Activated T-cell treated with anti-CD3 and anti-CD28 coated beads for 24 hours (primary cell): ENCODE measurements at regions not wholly inside any gene's neighbourhood (a gene's known extent, or its start where the extent isn't known, plus 50 kb on each side); places are given as distances from the start of the nearest gene placed in this dataset.
"Not testable (repeated sequence)": the region's sequence is repeated elsewhere in the genome, so short reads cannot be mapped to it uniquely, and the experiment has no call there.

Experiments
- DNase-seq: peaks from one replicate; pipeline ENCODE4 v3.0.0-alpha.2; 2020; ENCODE audit warnings: low read depth

DNA sequence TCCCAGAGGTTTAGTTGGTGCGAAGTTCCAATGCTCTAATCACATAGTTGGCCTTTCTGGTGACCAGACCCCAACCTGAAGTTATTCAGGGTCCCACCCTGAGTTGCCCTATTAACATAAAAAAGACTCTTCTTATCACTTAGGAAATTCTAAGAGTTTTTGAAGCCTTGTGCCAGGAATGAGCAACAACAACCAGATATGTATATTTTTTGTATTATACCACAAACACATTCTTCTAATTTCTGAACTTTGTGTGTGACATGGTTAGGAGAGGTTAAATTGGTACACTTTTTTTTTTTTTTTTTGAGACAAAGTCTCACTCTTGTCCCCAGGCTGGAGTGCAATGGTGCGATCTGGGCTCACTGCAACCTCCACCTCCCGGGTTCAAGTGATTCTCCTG is 320.4 kb upstream of the PDE3A start:
- DNase-seq: no peak

DNA sequence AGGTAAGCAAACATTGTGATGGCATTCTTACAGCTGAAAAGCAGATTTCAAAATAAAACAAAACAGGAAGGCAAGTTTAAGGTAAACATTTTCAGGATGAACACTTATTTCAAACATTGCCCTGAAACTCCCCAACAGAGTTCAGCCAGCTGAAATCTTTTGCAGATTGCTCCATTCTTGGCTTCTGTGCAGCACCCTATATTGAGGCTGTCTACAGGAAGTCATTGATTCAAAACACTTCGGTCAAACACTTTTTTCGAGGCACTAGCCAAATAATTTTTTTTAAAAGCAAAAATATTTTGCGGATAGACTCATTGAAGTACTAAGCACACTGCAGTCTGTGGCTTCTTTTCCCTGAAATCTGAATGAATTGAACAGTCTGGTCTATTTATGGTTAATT is 318.1 kb upstream of the PDE3A start:
- DNase-seq: no peak

DNA sequence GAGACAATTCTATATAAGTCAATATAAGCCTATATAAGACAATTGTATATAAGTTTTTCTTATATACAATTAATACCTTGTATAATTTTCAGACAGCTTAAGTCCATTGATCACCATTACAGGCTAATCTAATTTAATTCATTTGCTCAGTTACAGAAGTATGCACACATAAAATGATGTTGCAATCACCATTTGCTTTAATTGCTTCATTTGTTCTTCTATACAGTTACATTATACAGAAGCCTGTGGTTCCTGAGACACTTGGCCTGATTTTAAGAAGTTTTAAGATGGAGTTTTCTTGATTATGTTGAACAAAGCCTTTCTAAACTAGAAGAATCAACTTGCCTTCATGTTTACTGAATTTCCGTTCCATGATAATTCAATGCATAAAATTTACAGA is 314.6 kb upstream of the PDE3A start:
- DNase-seq: no peak

DNA sequence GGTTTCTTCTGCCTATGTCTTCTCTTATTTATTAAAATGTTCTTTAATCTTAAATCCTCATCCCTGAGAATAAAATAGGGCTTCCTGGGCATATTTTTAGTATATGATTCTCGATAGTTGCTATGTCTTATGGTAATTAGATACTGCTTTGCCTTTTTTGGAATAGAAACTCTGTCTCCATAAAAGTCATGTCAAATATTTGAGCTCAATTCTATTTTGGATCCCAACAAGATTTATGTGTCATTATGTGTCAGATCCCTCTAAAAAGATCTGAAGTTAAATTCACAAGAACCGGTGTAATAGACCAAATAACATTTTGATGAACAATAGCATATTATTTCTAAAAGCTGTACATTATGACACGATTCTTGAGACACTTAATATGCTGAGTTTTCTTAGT is 312.5 kb upstream of the PDE3A start:
- DNase-seq: no peak

DNA sequence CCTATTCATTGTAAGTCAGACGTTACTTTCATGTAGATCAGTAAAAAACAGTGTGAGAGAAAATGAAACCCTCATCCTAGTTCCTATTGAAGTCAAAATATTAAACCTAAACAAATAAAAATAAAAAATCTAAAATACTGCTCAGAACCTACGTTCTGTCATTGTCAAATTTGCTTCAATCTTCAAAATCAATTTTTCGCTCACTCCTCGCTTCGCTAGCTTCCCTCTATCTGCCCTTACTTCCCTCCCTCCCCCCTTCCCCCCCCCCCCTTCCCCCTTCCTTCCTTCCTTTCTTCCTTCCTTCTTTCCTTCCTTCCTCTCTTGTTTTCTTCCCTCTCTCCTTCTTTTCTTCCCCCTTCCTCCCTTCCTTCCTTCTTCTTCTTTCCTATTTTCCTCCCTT is 310.9 kb upstream of the PDE3A start:
- DNase-seq: no peak

DNA sequence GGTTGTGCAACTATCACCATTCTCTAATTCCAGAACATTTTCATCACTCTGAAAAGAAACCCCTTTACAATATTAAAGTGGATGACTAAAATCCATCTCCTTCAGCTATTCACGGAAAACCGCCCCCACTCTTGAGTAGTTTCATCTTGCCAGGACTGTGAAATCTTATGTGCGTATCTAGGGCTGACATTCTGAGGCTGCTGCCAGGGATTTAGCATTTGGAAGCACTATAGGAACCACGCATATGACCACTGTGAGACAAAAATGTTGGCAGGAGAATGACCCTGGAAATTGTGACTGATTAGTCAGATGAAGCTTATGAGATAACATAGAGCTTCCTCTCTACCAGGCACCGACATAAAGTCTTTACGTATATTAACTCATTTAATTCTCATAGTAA is 305.2 kb upstream of the PDE3A start:
- no peak for DNase-seq

DNA sequence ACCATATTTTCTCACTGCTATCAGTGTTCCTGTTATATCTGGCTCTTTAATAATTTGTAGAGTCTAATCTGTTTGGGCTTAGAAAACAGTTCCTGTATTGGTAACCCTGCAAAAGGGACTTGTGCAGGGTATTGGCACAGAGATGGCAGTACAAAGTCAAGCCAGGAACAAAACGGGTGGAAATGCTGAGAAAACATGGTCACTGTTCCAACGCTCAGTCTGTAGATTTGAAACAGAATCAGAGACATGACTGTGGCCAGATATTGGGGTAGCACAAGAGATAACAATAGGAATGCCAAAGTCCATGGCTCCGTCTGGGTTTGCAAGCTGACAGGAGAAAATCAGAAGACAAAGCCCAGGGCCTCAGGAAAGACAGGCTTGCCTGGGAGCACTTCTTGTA is 290.7 kb upstream of the PDE3A start:
- DNase-seq: no peak

DNA sequence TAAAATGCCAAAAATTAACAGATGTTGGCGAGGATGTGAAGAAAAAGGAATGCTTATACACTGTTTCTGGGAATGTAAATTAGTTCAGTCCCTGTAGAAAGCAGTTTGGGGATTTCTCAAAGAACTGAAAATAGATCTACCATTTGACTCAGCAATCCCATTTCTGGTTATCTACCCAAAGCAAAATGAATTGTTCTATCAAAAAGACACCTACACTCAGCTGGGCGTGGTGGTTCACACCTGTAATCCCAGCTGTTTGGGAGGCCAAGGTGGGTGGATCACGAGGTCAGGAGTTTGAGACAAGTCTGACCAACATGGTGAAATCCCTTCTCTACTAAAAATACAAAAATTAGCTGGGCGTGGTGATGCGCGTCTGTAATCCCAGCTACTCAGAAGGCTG is 279.3 kb upstream of the PDE3A start:
- DNase-seq: no peak

DNA sequence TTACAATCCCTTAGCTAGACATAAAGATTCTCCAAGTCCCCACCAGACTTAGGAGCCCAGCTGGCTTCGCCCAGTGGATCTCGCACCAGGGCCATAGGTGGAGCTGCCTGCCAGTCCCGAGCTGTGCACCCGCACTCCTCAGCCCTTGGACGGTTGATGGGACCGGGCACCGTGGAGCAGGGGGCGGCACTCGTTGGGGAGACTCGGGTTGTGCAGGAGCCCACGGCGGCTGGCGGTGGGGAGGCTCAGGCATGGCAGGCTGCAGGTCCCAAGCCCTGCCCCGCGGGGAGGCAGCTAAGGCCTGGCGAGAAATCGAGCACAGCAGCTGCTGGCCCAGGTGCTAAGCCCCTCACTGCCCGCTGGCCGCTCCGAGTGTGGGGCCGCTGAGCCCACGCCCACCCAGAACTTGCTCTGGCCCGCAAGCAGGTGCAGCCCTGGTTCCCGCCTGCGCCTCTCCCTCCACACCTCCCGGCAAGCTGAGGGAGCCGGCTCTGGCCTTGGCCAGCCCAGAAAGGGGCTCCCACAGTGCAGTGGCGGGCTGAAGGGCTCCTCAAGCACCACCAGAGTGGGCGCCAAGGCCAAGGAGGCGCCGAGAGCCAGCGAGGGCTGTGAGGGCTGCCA is 275.0 kb upstream of the PDE3A start:
- DNase-seq: not testable (repeated sequence)

DNA sequence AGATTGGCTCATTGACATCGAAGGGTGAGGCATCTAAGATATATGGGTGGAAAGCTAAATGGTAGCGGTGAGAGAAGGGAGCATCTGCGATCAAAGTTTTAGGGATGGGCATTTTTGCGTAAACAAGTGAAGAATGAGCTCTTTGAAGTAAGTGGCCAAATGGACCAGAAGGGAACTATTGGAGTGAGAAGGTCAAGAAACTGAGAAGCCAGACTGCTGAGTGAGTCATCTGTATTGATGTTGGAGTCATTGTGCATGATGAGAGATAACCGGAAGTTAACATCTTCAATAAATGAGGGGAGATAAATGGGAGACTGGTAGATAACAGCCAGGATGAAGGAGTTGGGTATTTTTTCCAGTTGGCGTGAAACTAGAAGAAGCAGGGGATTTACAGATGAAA is 271.9 kb upstream of the PDE3A start:
- DNase-seq: no peak

DNA sequence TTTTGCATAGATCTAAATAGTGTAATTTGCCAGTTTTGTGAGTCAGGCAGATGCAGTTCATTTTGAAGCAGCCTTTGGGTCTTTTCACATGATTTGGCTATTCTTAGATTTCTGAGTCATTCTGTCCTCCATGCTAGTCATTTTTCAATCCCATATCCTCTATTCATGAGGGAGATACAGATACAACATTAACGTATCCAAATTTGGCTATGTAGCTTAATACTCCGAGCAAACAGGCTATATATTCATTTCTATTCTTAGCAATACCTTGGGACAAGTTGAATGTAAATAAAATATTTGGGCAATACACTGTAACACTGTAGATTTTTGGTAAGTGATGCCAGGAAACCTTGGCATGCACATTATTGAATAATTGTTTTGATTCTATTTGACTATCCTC is 270.7 kb upstream of the PDE3A start:
- DNase-seq: no peak

DNA sequence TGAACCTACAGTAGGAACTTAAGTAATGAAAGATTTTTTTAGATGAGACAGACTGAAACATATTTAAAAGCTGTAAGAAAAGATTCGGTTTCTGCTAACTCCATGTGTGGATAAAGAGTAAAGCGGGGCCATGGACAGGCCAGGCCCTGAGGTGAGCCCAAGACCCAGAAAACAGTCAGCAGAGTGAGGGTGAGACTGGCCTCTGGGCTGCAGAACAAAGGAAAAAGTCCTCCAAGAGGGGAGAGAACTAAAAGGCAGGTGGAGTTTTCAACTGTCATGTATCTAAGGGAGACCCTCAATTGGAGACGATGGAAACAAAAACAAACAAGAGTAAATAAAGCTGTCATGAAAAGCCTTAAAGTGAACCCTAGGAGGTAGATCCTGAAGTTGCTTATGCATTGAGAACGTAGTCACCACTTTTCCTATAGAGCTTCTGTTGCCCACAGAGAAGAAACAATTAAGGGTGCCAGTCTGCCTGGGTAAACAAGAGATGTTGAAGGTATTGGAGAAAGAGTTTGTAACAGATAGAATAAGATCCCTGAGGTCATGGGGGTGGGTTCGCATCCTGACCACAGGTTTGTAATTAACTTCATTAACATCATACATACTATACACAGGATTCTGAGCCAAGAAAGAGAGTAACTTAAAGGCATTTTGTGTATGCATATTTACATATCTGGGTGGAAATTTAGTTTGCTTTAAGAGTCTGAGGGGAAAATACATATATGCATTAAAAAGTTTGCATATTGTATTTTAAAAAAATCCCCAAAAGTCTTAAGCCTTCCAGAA is 268.7 kb upstream of the PDE3A start:
- no peak for DNase-seq

DNA sequence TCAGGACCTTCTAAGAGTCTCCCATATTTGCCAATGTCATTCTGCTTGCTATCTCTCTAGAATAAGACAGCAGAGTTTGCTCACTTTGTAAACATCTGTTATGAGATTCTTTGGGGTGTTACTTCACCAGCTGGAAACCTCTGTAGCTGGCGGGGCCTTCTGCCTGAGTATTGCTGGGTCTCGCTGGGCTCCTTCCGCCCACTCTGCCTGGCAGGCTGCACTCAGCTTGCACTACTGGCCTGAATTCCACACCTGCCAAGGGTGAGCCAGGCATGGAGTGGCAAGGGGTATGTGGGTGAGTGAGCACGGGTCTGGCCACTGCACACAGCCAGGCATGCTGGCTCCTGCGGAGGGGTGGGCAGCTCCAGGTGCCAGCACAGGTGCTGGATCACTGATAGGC is 267.3 kb upstream of the PDE3A start:
- no peak for DNase-seq

DNA sequence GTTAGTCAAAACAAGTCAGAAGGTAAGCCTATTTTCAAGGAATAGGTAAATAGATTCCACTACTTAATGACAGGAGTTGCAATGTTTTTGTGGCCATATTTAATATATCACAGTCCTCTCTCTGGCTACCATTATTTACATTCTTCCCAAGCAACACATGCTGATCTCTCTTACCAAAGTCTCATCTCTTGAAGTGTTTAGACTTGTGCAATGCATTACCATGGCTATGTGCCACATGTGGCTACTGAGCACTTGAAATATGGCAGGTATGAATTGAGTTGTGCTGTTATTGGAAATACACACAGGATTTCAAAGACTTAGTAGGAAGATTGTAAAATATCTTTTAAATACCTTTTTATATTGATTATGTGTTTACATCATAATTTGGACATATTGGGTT is 262.4 kb upstream of the PDE3A start:
- no peak for DNase-seq

DNA sequence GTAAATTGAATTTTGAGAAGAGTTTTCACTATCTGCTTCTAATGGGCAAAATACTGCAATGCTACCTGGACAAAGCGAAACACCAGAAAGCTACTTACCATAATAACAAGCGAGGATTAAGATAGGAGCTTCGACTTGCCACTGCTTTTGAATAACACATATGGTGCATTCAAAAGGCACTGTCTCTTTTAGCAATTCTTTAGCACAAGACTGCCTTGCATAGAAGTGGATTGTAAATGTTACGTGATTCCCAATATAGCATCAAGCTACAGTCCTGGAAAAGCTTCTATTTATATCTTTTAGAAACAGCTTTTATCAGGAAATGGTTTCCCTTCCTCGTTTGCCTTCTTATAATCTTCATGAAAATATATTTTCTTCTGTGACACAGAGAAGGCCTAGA is 258.7 kb upstream of the PDE3A start:
- DNase-seq: no peak

DNA sequence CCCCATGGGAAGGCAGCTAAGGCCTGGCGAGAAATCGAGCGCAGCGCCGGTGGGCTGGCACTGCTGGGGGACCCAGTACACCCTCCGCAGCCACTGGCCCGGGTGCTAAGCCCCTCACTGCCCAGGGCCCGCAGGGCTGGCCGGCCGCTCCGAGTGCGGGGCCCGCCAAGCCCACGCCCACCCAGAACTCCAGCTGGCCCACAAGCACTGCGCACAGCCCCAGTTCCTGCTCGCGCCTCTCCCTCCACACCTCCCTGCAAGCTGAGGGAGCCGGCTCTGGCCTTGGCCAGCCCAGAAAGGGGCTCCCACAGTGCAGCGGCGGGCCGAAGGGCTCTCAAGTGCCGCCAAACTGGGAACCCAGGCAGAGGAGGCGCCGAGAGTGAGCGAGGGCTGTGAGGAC is 253.0 kb upstream of the PDE3A start:
- DNase-seq: not testable (repeated sequence)

DNA sequence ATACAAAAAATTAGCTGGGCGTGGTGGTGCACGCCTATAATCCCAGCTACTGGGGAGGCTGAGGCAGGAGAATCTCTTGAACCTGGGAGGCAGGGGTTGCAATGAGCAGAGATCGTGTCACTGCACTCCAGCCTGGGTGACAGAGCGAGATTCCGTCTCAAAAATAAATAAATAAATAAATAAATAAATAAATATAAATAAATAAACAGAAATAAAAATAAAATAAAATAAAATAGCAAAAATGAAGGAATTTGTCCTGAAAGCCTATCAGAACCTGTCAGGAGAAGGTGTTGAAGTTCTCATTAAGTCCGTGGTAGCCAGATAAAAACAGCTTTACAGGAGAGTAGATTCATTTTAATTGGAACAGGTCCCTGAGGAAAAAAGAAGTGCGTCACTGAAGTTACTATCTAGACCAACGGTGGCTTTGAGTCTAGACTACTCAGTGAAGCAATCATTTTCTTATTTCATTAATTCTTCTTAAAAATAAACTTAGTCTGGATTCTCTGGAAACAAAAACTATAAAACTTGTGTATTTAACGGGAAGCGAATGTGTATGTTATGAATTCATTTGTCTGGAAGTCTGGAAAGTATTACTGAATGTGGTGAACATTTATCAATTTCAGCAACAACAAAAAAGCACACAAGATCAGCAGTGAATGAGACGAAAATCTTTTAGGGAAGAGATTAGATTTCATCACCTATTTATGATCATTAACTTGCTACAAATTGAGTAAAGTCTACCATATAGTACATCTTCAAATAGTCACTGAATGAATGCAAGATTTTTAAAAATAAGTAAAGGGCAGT is 248.5 kb upstream of the PDE3A start:
- no peak for DNase-seq

DNA sequence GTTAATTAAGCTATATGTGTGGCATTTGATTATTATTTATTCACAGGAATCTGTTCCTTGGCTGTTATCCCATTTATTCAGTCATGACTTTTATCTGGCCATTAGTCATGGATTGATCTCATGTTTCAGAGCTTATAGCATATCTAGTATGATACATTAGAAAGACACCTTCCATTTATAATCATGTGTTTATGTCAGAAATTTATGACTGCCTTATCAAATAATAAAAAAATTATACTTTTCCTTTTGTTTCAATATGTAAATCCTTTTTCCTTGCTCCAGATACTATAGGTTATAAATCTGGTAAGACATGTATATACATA is 248.0 kb upstream of the PDE3A start:
- no peak for DNase-seq

DNA sequence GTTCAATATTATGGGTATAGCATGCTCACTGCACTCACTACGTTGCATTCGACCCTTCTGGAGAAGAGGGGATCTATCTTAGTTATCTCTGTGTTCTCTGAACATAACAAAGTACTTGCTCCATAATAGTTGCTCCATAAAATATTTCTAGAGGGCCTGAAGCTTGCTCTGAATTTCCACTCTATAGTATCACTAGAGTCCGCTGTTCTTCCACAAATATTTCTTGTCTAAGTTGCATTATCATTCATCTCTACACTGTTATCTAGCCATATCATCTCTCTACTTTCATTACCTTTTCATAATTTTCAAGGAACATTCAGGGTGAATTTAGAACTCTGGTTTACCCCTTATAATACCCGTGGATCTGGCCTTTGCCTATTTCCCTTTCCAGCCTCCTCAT is 246.1 kb upstream of the PDE3A start:
- DNase-seq: no peak

DNA sequence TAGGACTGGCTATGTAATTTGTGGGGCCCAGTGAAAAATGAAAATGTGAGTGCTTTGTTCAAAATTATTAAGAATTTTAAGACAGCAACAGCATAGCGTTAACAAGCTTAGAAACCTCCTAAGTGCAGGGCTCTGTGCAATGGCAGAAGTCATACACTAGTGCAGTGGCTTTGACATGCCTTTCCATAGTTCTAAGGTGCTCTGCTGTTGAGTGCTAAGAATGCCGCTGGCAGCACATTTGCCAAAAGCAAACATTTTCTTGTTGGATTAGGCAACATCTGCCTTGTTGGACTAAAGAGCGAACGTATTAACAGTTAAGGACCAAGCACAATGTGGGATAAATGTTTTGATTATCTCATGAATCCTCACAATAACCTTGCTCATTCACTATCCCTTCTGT is 244.9 kb upstream of the PDE3A start:
- DNase-seq: no peak

DNA sequence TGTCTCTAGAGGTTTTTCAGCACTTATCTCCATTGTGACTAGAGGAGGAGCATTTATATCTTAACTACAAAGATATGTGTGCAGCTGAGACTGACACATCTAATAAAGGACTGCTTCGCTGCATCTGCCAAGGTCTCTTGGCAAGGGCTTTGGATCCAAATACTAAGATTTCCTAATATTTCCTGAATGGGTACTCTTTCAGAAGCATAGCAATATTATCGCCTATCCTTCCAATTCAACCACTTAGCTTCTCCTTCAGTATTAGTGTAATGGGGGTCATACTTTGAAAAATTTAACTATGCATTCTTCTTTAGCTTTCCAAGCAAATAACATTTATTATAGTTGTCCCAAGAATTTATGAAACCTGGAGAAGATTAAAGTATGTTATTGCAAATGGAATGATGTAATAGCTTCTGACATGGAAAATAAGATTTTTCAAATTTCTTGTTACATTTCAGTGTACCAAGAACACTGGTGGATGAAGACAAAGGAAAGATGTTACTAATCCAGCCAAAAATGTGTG is 243.0 kb upstream of the PDE3A start:
- no peak for DNase-seq

DNA sequence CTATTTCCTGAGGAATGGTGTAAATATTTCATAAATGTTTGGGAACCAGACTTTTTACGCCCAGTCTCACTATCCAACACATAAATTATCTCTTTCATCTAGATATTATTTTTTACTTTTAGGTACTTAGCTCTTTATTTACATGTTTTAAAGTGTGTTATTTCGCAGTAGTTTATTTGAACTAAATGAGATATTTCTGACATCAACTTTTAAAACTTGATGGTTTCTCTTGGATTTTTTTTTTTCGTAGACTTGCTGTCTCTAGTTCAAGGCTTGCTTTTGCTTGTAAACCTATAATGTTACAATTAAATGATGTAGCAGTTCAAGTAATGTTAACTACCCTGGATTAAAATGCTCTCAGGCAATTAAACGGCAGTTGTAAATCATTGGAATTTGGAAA is 241.7 kb upstream of the PDE3A start:
- no peak for DNase-seq

DNA sequence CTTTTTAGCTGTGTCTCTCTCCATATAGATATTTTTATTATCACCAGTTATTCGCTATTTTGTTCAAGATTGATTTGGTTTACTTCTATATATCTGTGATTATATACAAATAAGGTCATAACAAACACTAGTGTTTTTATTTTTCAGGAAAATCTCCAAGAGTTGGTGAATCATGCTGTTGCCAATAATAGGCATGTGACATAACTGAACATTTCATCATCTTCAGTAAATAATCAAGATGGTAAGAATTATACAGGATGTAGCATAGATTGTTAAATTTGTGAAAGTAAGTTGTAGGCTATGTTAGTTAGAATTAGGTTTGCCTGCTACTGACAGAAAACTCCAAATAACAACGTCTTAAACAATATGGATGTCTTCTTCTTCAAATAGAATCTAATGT is 240.9 kb upstream of the PDE3A start:
- DNase-seq: no peak
